ENCODE measurements at regions not wholly inside any gene's neighbourhood (a gene's known extent, or its start where the extent isn't known, plus 50 kb on each side); places are given as distances from the start of the nearest gene placed in this dataset.

DNA sequence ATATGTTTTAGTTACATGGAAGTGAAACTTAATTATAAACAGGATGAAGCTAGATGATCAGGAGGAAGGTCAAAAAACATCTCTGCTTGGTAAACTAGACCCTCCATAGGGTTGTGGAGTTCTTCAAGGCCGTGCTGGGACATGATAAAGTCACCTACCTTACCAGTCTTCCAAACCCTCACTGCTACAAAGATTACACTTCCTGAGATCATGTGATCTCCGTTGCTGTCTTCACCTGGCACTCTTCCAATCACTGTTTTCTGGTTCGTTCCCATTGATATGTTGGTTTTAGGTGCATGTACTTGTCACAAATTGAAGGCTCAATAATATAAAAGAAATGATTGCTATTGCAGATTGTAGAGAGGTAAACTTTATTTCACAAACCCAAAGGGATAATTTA is 161.5 kb upstream of the MAN1A1 start:
- Histone ChIP-seq H4K5ac (ENCODE audit: insufficient read length, low read depth, low read length) (no peak overlapping the region), H3K18ac (ENCODE audit: insufficient read length, low read depth, low read length) (no peak overlapping the region), H3K4me1 (ENCODE audit: insufficient read depth, low read length) (no peaks in the 10 kb centered on the region; the same call in 1 of the 2 replicates), H2BK15ac (ENCODE audit: low read depth, low read length) (no peak overlapping the region), H2BK20ac (ENCODE audit: low read depth, low read length, poor library complexity, severe bottlenecking) (no peak overlapping the region), H3K9ac (ENCODE audit: extremely low read depth, insufficient read length, low read length) (no peak overlapping the region), H2AFZ (ENCODE audit: low read length) (no peak overlapping the region), H4K91ac (ENCODE audit: insufficient read length, low read depth, low read length) (no peak overlapping the region), H3K23me2 (ENCODE audit: insufficient read length, low read depth, low read length, poor library complexity, severe bottlenecking) (no peaks in the 10 kb centered on the region), H2BK5ac (ENCODE audit: insufficient read length, low read length) (no peak overlapping the region), H3K9me3 (ENCODE audit: control insufficient read depth, low read depth, low read length) (no peaks in the 10 kb centered on the region), H4K8ac (replicated peaks; ENCODE audit: insufficient read length, low read depth, low read length) (no peak overlapping the region), H3K4me2 (ENCODE audit: insufficient read depth, insufficient read length, low read length) (no peak overlapping the region), H2AK5ac (ENCODE audit: insufficient read length, low read length) (no peak overlapping the region), H3K79me1 (ENCODE audit: insufficient read depth, low read depth, low read length, poor library complexity, severe bottlenecking) (no peaks in the 10 kb centered on the region), H3K56ac (ENCODE audit: insufficient read length, low read depth, low read length) (no peak overlapping the region), H3K79me2 (ENCODE audit: insufficient read depth, low read length) (no peaks in the 10 kb centered on the region), H3T11ph (ENCODE audit: low read length) (no peak overlapping the region), H3K4ac (ENCODE audit: low read depth, low read length) (no peak overlapping the region), H3K14ac (ENCODE audit: insufficient read depth, low read length) (no peak overlapping the region), H3K27ac (ENCODE audit: insufficient read length, low read depth, low read length) (no peak overlapping the region), H2BK12ac (ENCODE audit: insufficient read length, low read depth, low read length) (no peak overlapping the region), H2BK120ac (ENCODE audit: low read depth, low read length, poor library complexity, severe bottlenecking) (no peak overlapping the region), H3K23ac (ENCODE audit: insufficient read length, low read depth, low read length) (no peak overlapping the region), H3K27me3 (ENCODE audit: insufficient read depth, low read length) (no peaks in the 10 kb centered on the region), H4K20me1 (ENCODE audit: control insufficient read depth, insufficient read depth, insufficient read length) (no peaks in the 10 kb centered on the region)
- no CpG with 5 or more reads among the region's 3 CpGs for WGBS (ENCODE audit: extremely low coverage, insufficient read length, low lambda C conversion rate)
- H3K4me1 Mint-ChIP-seq, result peaks cover 14 to 15% of the 10 kb centered on the region in 2 experiments
- no peaks in the 10 kb centered on the region for H3K36me3 Mint-ChIP-seq (ENCODE audit: insufficient read depth in 1 of 3, low read depth in 3 of 3)
- H3K4me3 Mint-ChIP-seq, result no peak overlapping the region
- TF ChIP-seq, protein P1, sequence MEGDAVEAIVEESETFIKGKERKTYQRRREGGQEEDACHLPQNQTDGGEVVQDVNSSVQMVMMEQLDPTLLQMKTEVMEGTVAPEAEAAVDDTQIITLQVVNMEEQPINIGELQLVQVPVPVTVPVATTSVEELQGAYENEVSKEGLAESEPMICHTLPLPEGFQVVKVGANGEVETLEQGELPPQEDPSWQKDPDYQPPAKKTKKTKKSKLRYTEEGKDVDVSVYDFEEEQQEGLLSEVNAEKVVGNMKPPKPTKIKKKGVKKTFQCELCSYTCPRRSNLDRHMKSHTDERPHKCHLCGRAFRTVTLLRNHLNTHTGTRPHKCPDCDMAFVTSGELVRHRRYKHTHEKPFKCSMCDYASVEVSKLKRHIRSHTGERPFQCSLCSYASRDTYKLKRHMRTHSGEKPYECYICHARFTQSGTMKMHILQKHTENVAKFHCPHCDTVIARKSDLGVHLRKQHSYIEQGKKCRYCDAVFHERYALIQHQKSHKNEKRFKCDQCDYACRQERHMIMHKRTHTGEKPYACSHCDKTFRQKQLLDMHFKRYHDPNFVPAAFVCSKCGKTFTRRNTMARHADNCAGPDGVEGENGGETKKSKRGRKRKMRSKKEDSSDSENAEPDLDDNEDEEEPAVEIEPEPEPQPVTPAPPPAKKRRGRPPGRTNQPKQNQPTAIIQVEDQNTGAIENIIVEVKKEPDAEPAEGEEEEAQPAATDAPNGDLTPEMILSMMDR (conservative IDR thresholded peaks at IDR 0.05), result no peak
- DNase-seq, result no peak
- no peaks in the 10 kb centered on the region for H3K9me3 Mint-ChIP-seq
- no peaks in the 10 kb centered on the region for H3K27me3 Mint-ChIP-seq (ENCODE audit: low read depth)
- no peak overlapping the region for H3K27ac Mint-ChIP-seq

All from H9 (cell line).